RWPE2 (cell line): ENCODE measurements at regions not wholly inside any gene's neighbourhood (a gene's known extent, or its start where the extent isn't known, plus 50 kb on each side); places are given as distances from the start of the nearest gene placed in this dataset.

Experiments
- ATAC-seq: fragments of 200-7000 bp; cut with Tn5 transposase; 3 replicates; pipeline ENCODE4 v1.9.1; 2021; ENCODE audit warnings: low read depth
- DNase-seq: peaks from one replicate; pipeline ENCODE4 v3.0.0-alpha.2; 2020; ENCODE audit warnings: low spot score
- H3K27ac ChIP-seq: fragments of 450-650 bp; 2 replicates; pipeline ENCODE4 v1.5.1; 2017; ENCODE audit warnings: mild to moderate bottlenecking; ENCODE audit not compliant: poor library complexity, severe bottlenecking
- H3K27me3 ChIP-seq: fragments of 250-450 bp; sonication (Bioruptor Pico); 2 replicates; pipeline ENCODE4 v1.5.1; 2021; ENCODE audit warnings: mild to moderate bottlenecking, moderate library complexity; ENCODE audit not compliant: insufficient read depth, poor library complexity, severe bottlenecking
- H3K36me3 ChIP-seq: fragments of 250-450 bp; sonication (Bioruptor Pico); 2 replicates; pipeline ENCODE4 v1.5.1; 2020; ENCODE audit warnings: low read depth, mild to moderate bottlenecking, moderate library complexity
- H3K4me1 ChIP-seq: fragments of 250-450 bp; sonication (Bioruptor Pico); 2 replicates; pipeline ENCODE4 v1.5.1; 2021; ENCODE audit warnings: mild to moderate bottlenecking, moderate library complexity; ENCODE audit not compliant: insufficient read depth, poor library complexity, severe bottlenecking
- H3K4me3 ChIP-seq: fragments of 250-450 bp; sonication (Bioruptor Pico); 2 replicates; pipeline ENCODE4 v1.5.1; 2021; ENCODE audit warnings: mild to moderate bottlenecking, moderate library complexity; ENCODE audit not compliant: severe bottlenecking
- H3K9me3 ChIP-seq: fragments of 250-450 bp; sonication (Bioruptor Pico); 2 replicates; pipeline ENCODE4 v1.5.1; 2021; ENCODE audit warnings: mild to moderate bottlenecking, moderate library complexity; ENCODE audit not compliant: severe bottlenecking
- TF ChIP-seq, protein P1 (sequence below): fragments of 450-650 bp; IDR thresholded peaks from one replicate; pipeline ENCODE4 v1.5.1; 2017; ENCODE audit warnings: mild to moderate bottlenecking, moderate library complexity; ENCODE audit not compliant: poor library complexity, severe bottlenecking

DNA sequence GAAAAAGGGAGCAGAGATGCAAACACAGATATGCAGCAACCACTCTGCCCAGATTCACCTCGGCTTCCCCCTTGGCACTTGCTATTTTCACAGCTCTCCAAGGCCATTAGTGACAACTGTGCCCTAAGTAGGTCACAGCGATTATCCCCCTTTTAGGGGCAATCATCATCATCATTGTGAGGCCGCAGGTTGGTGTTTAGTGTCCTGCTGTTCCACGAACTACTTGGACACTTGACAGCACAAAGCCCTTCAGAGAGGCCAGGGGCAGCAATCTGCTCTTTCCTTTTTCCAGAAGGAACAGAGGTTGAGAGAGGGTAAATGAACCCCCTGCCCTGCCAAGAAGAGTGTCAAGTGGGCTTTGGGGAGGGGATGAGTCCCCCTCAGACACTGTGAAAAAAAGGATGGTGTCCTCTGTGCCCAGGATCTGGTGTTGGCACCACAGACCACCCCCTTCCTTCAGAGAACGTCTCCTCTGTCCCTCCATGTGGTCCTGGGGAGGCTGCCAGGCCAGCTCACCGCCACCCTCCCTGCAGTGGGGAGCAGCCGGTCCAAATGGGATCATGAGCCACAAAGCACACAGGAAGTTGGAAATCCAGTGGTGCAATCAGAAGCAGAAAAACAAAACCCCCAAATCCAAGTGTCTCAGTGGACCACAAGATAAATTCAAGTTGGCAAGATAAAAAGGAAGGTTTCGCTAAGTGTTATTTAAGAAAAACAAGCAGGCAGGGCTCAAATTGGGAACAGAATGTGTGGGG, 78.4 kb upstream of the MED9 start:
- ATAC-seq = no peak
- H3K27ac ChIP-seq = no peak overlapping the region

GRCh38 chr17:17398943-17399926, 77.6 kb upstream of the MED9 start:
- no peak for ATAC-seq
- Histone ChIP-seq H3K27me3 (no peaks in the 10 kb centered on the region), H3K4me1 (no peaks in the 10 kb centered on the region), H3K36me3 (no peaks in the 10 kb centered on the region), H3K27ac (no peak overlapping the region), H3K4me3 (no peak overlapping the region), H3K9me3 (no peaks in the 10 kb centered on the region)
- TF ChIP-seq, protein P1, sequence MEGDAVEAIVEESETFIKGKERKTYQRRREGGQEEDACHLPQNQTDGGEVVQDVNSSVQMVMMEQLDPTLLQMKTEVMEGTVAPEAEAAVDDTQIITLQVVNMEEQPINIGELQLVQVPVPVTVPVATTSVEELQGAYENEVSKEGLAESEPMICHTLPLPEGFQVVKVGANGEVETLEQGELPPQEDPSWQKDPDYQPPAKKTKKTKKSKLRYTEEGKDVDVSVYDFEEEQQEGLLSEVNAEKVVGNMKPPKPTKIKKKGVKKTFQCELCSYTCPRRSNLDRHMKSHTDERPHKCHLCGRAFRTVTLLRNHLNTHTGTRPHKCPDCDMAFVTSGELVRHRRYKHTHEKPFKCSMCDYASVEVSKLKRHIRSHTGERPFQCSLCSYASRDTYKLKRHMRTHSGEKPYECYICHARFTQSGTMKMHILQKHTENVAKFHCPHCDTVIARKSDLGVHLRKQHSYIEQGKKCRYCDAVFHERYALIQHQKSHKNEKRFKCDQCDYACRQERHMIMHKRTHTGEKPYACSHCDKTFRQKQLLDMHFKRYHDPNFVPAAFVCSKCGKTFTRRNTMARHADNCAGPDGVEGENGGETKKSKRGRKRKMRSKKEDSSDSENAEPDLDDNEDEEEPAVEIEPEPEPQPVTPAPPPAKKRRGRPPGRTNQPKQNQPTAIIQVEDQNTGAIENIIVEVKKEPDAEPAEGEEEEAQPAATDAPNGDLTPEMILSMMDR = no peak
- no peak for DNase-seq

More for the DNA sequence above, 78.4 kb upstream of the MED9 start:
- Histone ChIP-seq H3K36me3 (no peaks in the 10 kb centered on the region), H3K4me1 (no peaks in the 10 kb centered on the region), H3K27me3 (no peaks in the 10 kb centered on the region), H3K9me3 (no peaks in the 10 kb centered on the region), H3K4me3 (no peak overlapping the region)
- TF ChIP-seq, protein P1 = no peak
- DNase-seq = no peak

DNA sequence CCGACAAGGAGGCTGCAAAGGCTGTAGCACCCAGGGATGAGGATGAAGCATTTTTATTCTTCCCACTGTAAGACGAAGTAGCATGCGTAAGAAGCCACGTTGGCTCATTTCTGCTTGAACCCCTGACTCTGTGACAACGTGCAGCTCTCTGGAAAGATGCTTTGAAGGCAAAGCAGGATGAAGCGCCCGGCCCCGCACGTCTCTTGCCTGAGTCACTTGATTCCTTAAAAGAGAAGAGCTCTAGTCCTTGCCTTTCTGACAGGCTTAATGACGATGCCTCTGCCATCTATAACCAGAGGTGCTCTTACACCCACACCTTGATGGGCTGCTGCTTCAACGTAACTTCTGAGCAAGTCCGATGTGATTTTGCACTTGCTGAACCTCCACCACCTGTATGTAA, 76.7 kb upstream of the MED9 start:
- Histone ChIP-seq H3K36me3 (no peaks in the 10 kb centered on the region), H3K27me3 (no peaks in the 10 kb centered on the region), H3K27ac (no peak overlapping the region), H3K9me3 (no peaks in the 10 kb centered on the region), H3K4me1 (no peaks in the 10 kb centered on the region), H3K4me3 (no peak overlapping the region)
- ATAC-seq = no peak
- TF ChIP-seq, protein P1 = no peak
- no peak for DNase-seq

- H3K36me3 ChIP-seq = no peaks in the 10 kb centered on the region
- no peaks in the 10 kb centered on the region for H3K9me3 ChIP-seq
- no peak for DNase-seq
- no peak overlapping the region for H3K4me3 ChIP-seq
- no peaks in the 10 kb centered on the region for H3K4me1 ChIP-seq
- TF ChIP-seq, protein P1 = no peak
- ATAC-seq = no peak
- H3K27ac ChIP-seq = no peak overlapping the region
- H3K27me3 ChIP-seq = no peaks in the 10 kb centered on the region
These were observed 76.1 kb upstream of the MED9 start for GRCh38 chr17:17400566-17401184.
